ENCODE measurements at regions not wholly inside any gene's neighbourhood (a gene's known extent, or its start where the extent isn't known, plus 50 kb on each side); places are given as distances from the start of the nearest gene placed in this dataset.

DNA sequence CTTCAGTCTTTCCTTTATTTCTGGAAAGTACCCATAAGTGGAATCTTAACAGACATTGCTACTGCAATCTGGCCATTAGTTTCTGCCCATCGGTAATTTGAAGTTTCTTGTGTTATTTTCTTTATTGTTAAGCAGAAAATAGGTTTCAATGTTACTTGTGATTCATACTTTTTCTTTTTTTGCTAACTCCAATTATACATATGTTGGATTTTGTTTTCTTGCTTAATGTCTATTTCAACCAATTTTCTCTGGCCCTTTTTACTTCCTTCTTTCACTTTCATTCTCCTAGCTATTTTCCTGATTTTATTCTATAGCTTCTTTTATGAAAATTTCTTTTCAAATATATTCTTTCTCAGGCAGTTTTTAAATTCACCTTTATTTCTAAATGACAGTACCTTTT, 457.4 kb downstream of the TCERG1L start:
- Histone ChIP-seq H3K4me3 (ENCODE audit: low read depth, low read length) (no peak overlapping the region), H3K27me3 (ENCODE audit: control insufficient read depth, insufficient read depth, low read length) (no peaks in the 10 kb centered on the region), H3K36me3 (ENCODE audit: control insufficient read depth, insufficient read depth, low read length) (no peaks in the 10 kb centered on the region)
- DNase-seq (ENCODE audit: low read depth) = no peak
- TF ChIP-seq, protein P1, sequence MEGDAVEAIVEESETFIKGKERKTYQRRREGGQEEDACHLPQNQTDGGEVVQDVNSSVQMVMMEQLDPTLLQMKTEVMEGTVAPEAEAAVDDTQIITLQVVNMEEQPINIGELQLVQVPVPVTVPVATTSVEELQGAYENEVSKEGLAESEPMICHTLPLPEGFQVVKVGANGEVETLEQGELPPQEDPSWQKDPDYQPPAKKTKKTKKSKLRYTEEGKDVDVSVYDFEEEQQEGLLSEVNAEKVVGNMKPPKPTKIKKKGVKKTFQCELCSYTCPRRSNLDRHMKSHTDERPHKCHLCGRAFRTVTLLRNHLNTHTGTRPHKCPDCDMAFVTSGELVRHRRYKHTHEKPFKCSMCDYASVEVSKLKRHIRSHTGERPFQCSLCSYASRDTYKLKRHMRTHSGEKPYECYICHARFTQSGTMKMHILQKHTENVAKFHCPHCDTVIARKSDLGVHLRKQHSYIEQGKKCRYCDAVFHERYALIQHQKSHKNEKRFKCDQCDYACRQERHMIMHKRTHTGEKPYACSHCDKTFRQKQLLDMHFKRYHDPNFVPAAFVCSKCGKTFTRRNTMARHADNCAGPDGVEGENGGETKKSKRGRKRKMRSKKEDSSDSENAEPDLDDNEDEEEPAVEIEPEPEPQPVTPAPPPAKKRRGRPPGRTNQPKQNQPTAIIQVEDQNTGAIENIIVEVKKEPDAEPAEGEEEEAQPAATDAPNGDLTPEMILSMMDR (IDR thresholded peaks at IDR 0.05; ENCODE audit: insufficient read depth, low read length, poor library complexity, severe bottlenecking) = no peak

DNA sequence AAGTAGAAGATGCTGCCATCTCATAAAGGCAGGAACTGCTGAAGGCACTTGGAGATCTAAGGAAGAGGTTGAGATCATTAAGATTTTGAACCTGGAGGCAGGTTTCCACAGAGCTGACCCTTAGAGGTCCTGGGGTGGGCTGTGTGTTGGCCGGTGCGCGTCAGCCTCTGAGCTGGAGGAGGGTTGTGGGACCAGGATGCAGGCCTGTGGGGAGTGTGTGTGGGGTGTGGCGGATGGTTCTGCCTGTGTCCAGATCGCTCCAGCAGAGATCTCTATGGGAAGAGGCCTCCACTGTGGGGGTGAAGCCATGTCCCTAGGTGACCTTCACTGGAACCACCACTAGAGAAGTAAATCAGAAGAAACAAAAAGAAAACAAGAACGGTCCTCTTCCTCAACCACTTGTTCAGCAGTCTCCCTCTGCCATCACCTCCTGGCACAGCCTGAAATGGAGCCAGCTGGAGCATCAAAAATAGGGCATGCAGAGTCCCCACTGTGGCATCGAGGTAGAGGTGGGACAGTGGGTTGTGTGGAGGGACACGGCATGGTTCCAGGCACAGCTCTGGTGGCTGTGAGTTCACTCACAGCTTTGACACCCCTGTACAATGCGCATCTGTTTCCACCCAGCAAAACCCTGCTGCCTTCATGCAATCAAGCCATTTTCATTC, 453.8 kb downstream of the TCERG1L start:
- TF ChIP-seq, protein P1 (IDR thresholded peaks at IDR 0.05; ENCODE audit: insufficient read depth, low read length, poor library complexity, severe bottlenecking) = no peak
- Histone ChIP-seq H3K4me3 (ENCODE audit: low read depth, low read length) (no peak overlapping the region), H3K27me3 (ENCODE audit: control insufficient read depth, insufficient read depth, low read length) (no peaks in the 10 kb centered on the region), H3K36me3 (ENCODE audit: control insufficient read depth, insufficient read depth, low read length) (no peaks in the 10 kb centered on the region)
- DNase-seq (ENCODE audit: low read depth) = no peak

DNA sequence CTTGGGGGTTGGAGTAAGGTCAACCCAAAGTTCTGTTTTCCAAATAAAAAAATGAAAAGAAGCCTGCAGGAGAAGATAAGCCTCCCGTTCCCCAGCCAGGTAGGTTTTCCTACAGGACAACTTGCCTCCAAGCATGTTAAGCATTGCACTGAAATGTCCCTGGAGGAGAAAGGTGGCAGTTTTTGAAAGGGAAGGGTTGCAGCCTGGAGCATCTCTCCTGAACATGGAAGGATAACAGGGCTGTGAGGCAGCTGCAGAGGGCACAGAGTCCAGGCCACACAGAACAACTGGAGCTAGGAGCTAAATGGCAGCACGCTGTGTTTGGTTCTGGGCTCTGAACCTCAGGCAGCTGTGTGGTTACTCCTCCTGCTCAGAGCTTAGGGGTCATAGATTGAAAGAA, 452.9 kb downstream of the TCERG1L start:
- Histone ChIP-seq H3K4me3 (ENCODE audit: low read depth, low read length) (no peak overlapping the region), H3K36me3 (ENCODE audit: control insufficient read depth, insufficient read depth, low read length) (no peaks in the 10 kb centered on the region), H3K27me3 (ENCODE audit: control insufficient read depth, insufficient read depth, low read length) (no peaks in the 10 kb centered on the region)
- DNase-seq (ENCODE audit: low read depth) = no peak
- TF ChIP-seq, protein P1 (IDR thresholded peaks at IDR 0.05; ENCODE audit: insufficient read depth, low read length, poor library complexity, severe bottlenecking) = no peak

DNA sequence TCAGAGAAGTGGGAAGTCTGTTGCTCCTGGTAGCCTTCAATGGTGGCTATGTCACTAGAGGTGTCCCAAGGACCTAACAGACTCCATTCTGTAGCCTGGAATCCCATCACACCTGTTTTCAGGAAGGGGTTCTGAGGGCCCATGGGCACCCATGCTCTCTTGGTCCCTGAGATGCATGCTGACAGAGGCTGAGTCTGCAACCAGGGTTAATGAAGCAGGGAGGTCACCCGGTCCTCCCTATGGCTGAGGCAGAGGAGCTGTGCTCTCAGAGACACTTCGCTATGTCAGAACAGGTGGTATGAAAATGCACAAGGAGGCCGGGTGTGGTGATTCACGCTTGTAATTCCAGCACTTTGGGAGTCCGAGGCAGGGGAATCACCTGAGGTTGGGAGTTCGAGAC, 452.1 kb downstream of the TCERG1L start:
- H3K36me3 ChIP-seq (ENCODE audit: control insufficient read depth, insufficient read depth, low read length) = no peaks in the 10 kb centered on the region
- no peak overlapping the region for H3K4me3 ChIP-seq (ENCODE audit: low read depth, low read length)
- no peaks in the 10 kb centered on the region for H3K27me3 ChIP-seq (ENCODE audit: control insufficient read depth, insufficient read depth, low read length)
- TF ChIP-seq, protein P1 (IDR thresholded peaks at IDR 0.05; ENCODE audit: insufficient read depth, low read length, poor library complexity, severe bottlenecking) = no peak
- no peak for DNase-seq (ENCODE audit: low read depth)

DNA sequence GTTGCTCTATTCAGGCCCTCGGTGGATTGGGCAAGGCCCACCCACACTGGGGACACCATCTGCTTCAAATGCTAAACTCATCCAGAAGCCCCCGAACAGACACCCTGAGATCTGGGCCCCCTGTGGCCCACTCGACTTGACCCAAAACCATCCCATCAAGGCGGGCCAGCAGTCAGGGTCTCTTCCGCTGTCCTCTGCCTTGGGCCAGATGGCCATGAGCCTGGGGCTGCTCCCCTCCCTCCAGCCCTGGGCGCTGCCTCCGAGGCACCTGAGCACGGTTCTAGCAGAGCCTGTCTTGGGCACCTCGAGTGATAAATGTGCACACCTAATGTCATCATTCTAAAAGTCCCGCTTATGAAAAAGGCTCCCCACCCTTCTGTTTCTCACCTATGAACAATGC, 449.4 kb downstream of the TCERG1L start:
- no peak for DNase-seq (ENCODE audit: low read depth)
- H3K27me3 ChIP-seq (ENCODE audit: control insufficient read depth, insufficient read depth, low read length) = no peaks in the 10 kb centered on the region
- no peak overlapping the region for H3K4me3 ChIP-seq (ENCODE audit: low read depth, low read length)
- TF ChIP-seq, protein P1 (IDR thresholded peaks at IDR 0.05; ENCODE audit: insufficient read depth, low read length, poor library complexity, severe bottlenecking) = no peak
- no peaks in the 10 kb centered on the region for H3K36me3 ChIP-seq (ENCODE audit: control insufficient read depth, insufficient read depth, low read length)

DNA sequence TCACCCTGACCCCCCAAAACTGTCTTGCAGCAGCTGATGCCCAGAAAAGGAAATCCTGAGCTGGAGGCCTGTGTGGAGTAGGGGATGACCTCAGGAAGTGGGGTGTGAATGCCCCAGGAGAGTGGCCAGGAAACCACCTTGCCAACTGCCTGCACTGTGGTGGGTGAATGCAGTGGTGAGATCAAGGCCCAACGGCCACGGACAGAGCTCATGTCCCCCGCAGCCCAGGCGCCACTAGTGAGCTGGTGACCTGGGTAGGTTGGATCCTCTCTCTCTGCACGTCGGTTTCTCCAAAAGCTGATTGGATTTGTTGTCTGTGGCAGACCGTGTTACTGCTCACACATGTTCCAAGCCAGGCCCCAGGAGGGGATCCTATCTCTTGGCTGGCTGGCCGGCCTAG, 448.9 kb downstream of the TCERG1L start:
- TF ChIP-seq, protein P1 (IDR thresholded peaks at IDR 0.05; ENCODE audit: insufficient read depth, low read length, poor library complexity, severe bottlenecking) = no peak
- no peaks in the 10 kb centered on the region for H3K36me3 ChIP-seq (ENCODE audit: control insufficient read depth, insufficient read depth, low read length)
- no peaks in the 10 kb centered on the region for H3K27me3 ChIP-seq (ENCODE audit: control insufficient read depth, insufficient read depth, low read length)
- DNase-seq (ENCODE audit: low read depth) = no peak
- no peak overlapping the region for H3K4me3 ChIP-seq (ENCODE audit: low read depth, low read length)
